ENCODE measurements at regions not wholly inside any gene's neighbourhood (a gene's known extent, or its start where the extent isn't known, plus 50 kb on each side); places are given as distances from the start of the nearest gene placed in this dataset.

DNA sequence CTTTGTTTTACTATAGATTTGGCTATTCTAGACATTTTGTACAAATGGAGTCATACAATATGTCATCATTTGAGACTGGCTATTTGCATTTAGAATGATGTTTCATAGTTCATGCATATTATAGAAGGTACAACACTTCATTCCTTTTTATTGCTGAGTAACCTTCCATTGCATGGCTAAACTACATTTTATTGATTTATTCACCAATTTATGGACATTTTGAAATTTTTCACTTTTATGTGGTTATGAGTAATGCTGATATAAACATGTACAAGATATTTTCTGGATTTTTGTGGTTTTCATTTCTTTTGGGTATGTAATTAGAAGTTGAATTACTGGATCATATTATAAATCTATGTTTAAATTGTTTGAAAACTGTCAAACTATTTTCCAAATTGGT, 710.3 kb upstream of the SLITRK5 start:
- no peak for DNase-seq (ENCODE audit: low spot score)
- no peak for ATAC-seq (ENCODE audit: low read depth)
- H3K27ac ChIP-seq (ENCODE audit: poor library complexity, severe bottlenecking): no peak overlapping the region
- no peaks in the 10 kb centered on the region for H3K9me3 ChIP-seq (ENCODE audit: severe bottlenecking)
- H3K36me3 ChIP-seq (ENCODE audit: low read depth): no peaks in the 10 kb centered on the region
- H3K4me1 ChIP-seq (ENCODE audit: insufficient read depth, poor library complexity, severe bottlenecking): no peaks in the 10 kb centered on the region
- H3K4me3 ChIP-seq (ENCODE audit: severe bottlenecking): no peak overlapping the region
- H3K27me3 ChIP-seq (ENCODE audit: insufficient read depth, poor library complexity, severe bottlenecking): peaks cover 2% of the 10 kb centered on the region
- TF ChIP-seq, protein P1, sequence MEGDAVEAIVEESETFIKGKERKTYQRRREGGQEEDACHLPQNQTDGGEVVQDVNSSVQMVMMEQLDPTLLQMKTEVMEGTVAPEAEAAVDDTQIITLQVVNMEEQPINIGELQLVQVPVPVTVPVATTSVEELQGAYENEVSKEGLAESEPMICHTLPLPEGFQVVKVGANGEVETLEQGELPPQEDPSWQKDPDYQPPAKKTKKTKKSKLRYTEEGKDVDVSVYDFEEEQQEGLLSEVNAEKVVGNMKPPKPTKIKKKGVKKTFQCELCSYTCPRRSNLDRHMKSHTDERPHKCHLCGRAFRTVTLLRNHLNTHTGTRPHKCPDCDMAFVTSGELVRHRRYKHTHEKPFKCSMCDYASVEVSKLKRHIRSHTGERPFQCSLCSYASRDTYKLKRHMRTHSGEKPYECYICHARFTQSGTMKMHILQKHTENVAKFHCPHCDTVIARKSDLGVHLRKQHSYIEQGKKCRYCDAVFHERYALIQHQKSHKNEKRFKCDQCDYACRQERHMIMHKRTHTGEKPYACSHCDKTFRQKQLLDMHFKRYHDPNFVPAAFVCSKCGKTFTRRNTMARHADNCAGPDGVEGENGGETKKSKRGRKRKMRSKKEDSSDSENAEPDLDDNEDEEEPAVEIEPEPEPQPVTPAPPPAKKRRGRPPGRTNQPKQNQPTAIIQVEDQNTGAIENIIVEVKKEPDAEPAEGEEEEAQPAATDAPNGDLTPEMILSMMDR (IDR thresholded peaks at IDR 0.05; ENCODE audit: poor library complexity, severe bottlenecking): no peak

DNA sequence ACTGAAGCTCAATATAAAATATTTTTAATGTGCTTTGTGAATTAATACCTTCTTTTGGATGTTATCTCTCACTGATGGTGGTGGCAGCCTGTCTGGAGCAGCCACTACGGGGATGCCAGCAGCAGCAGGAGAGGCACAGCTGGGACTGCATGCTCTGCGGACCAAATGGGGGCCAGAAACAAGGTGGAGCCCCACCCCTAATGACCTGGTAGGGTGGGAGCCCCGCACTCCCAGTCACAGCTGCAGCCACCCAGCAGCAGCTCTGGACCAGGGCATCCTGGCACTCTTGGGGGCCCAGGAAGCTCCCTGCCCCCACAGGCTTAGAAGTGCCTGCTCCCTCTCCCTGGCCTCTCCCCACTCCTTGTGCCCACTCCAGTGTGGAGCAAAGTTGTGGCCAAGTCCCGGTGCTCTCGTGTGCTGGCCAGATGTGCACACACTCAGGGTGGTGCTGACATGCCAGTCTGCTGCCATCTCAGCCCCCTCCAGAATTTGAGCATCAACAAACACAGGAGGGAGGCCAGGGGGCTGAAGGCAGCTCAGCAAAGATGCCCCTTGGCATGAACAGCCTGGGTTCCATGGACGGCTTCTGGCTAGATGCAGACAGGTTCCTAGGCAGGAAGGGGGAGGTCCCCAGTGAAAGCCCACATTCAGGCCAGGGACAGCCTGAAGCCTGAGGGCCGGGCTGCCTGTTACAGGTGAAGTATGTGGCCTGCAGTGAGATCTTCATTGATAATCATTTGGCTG, 696.7 kb upstream of the SLITRK5 start:
- TF ChIP-seq, protein P1 (IDR thresholded peaks at IDR 0.05; ENCODE audit: poor library complexity, severe bottlenecking): no peak
- Histone ChIP-seq H3K27ac (ENCODE audit: poor library complexity, severe bottlenecking) (no peak overlapping the region), H3K27me3 (ENCODE audit: insufficient read depth, poor library complexity, severe bottlenecking) (no peaks in the 10 kb centered on the region), H3K4me3 (ENCODE audit: severe bottlenecking) (no peak overlapping the region), H3K9me3 (ENCODE audit: severe bottlenecking) (no peaks in the 10 kb centered on the region), H3K36me3 (ENCODE audit: low read depth) (no peaks in the 10 kb centered on the region), H3K4me1 (ENCODE audit: insufficient read depth, poor library complexity, severe bottlenecking) (no peaks in the 10 kb centered on the region)
- no peak for DNase-seq (ENCODE audit: low spot score)
- ATAC-seq (ENCODE audit: low read depth): no peak

DNA sequence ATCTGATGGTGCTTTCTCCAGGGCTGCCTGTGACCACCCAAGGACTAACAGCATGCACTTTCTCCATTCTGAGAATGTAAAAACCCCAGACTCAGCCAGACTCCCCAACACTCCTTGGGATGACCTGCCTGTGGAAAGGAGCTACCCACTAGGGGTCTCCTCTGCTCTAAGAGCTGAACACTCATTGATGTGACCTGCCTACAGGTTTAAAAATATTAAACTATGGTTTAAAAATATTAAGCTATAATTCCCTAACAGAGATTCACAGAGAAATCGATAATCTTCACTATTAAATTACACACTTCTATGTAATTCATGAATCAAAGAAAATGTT, 696.2 kb upstream of the SLITRK5 start:
- Histone ChIP-seq H3K4me1 (ENCODE audit: insufficient read depth, poor library complexity, severe bottlenecking) (no peaks in the 10 kb centered on the region), H3K36me3 (ENCODE audit: low read depth) (no peaks in the 10 kb centered on the region), H3K27me3 (ENCODE audit: insufficient read depth, poor library complexity, severe bottlenecking) (no peaks in the 10 kb centered on the region), H3K9me3 (ENCODE audit: severe bottlenecking) (no peaks in the 10 kb centered on the region), H3K4me3 (ENCODE audit: severe bottlenecking) (no peak overlapping the region), H3K27ac (ENCODE audit: poor library complexity, severe bottlenecking) (no peak overlapping the region)
- ATAC-seq (ENCODE audit: low read depth) (no peak), DNase-seq (ENCODE audit: low spot score) (no peak)
- TF ChIP-seq, protein P1 (IDR thresholded peaks at IDR 0.05; ENCODE audit: poor library complexity, severe bottlenecking): no peak

DNA sequence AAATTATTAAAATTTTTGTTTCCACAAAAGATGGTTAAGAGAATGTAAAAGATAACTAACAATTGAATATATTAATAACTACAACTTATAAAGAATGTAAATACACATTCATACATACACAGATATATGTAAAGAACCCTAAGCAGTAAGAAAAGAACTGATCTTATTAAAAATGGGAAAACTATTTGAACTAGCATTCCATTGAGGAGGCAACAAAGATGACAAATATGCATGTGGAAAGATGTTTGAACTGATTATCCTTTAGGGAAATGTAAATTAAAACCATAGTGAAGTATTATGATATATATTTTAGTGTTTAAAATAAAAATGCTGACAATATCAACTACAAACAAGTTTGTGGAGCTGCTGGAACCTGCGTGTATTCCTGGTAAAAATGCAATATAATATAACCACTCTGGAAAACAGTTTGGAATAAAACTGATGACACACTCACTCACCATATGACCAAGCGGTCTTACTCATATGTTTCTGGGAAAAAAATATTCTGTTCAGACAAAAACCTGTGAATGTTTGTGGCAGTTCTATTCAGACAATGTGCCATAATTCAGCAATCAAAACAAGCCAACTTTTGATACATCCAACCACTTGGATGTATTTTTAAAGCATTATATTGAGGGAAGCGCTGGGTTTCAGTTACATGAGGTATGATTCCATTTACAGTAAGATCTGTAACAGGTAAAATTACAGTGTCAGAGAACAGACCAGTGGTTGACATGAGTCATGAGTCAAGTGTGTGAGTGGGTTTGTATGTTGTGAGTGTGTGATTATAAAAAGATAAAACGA, 694.4 kb upstream of the SLITRK5 start:
- DNase-seq (ENCODE audit: low spot score): no peak
- H3K36me3 ChIP-seq (ENCODE audit: low read depth): no peaks in the 10 kb centered on the region
- TF ChIP-seq, protein P1 (IDR thresholded peaks at IDR 0.05; ENCODE audit: poor library complexity, severe bottlenecking): no peak
- no peaks in the 10 kb centered on the region for H3K27me3 ChIP-seq (ENCODE audit: insufficient read depth, poor library complexity, severe bottlenecking)
- H3K4me3 ChIP-seq (ENCODE audit: severe bottlenecking): no peak overlapping the region
- no peak for ATAC-seq (ENCODE audit: low read depth)
- no peaks in the 10 kb centered on the region for H3K9me3 ChIP-seq (ENCODE audit: severe bottlenecking)
- no peaks in the 10 kb centered on the region for H3K4me1 ChIP-seq (ENCODE audit: insufficient read depth, poor library complexity, severe bottlenecking)
- H3K27ac ChIP-seq (ENCODE audit: poor library complexity, severe bottlenecking): no peak overlapping the region

DNA sequence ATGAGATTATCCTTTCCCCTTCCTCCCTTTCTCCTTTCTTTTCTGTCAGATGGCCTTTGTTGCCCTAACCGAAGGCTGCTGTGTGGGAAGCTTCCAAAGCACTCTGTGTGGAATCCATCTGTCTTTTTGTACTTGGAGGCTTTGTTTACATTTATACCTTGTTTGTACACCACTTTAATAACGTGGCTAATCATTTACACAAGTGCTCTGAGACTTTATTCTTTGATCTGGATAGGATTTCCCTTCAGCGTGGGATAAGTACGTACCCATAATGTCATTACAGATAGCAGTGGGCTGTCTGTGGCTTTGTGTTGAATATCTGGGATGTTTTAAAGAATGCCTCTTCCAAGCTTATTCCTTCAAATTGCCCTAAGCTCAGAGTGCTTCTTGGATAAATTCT, 684.7 kb upstream of the SLITRK5 start:
- Histone ChIP-seq H3K4me1 (ENCODE audit: insufficient read depth, poor library complexity, severe bottlenecking) (no peaks in the 10 kb centered on the region), H3K27ac (ENCODE audit: poor library complexity, severe bottlenecking) (no peak overlapping the region), H3K27me3 (ENCODE audit: insufficient read depth, poor library complexity, severe bottlenecking) (no peaks in the 10 kb centered on the region), H3K4me3 (ENCODE audit: severe bottlenecking) (no peak overlapping the region), H3K9me3 (ENCODE audit: severe bottlenecking) (no peaks in the 10 kb centered on the region), H3K36me3 (ENCODE audit: low read depth) (no peaks in the 10 kb centered on the region)
- ATAC-seq (ENCODE audit: low read depth) (no peak), DNase-seq (ENCODE audit: low spot score) (no peak)
- TF ChIP-seq, protein P1 (IDR thresholded peaks at IDR 0.05; ENCODE audit: poor library complexity, severe bottlenecking): no peak
